ENCODE measurements at regions not wholly inside any gene's neighbourhood (a gene's known extent, or its start where the extent isn't known, plus 50 kb on each side); places are given as distances from the start of the nearest gene placed in this dataset.
"Not testable (repeated sequence)": the region's sequence is repeated elsewhere in the genome, so short reads cannot be mapped to it uniquely, and the experiment has no call there.

DNA sequence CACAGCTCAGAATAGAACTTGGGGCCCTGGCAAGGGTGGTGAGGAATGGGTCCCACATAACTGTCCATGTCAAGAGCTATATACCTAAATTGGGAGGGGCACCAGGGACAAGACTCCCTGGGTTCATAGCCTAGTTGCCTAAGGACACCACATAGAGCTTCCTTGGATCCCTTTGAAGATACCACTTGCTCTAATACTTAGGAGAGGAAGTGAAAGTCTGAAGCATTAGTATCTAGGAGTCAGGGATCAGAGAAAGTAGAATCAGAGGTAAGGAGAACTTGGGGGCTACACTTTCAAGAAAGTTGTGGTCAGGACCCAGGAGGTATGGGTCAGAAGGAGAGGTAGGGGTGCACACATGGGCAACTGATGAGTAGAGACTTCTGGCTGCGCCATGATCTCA is 318.2 kb upstream of the SLC39A10 start:
- no peak for DNase-seq

DNA sequence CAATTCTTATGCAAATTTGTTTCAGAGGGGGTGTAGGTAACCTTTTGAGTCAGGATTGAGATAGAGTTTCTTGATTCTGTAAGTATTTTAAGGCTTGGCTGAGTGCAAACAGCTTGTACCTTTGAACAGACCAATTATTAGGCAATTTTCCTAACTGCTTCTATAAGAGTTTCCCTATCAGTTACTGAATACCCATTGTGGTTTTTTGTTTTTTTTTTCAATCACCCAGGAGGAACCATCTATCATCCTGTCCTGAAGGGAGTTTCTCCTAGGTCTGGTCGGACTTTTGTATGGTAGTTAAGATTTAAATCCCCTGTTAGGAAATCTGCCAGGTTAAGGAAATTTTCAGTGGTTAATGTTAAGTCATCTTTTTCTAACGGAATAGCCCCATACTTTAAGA is 319.4 kb upstream of the SLC39A10 start:
- no peak for DNase-seq

DNA sequence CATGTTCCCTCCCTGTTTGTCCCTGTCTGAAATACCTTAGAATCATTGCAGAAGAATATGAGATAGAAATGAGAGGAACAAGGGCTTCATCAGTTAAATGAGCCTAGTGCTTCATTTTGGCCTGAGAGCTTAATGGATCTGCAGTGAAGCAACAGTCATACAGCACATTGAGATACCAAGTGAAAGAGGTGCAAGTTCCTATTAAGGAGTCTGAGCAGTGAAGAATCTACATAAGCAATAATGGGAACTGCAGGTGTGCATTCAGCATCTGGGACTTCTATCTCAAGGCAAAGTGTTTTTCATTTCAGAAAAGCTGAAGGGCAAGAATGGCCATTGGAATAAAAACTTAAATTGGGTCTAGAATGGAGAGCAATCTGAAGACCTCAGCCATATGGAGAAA is 323.2 kb upstream of the SLC39A10 start:
- DNase-seq = no peak

DNA sequence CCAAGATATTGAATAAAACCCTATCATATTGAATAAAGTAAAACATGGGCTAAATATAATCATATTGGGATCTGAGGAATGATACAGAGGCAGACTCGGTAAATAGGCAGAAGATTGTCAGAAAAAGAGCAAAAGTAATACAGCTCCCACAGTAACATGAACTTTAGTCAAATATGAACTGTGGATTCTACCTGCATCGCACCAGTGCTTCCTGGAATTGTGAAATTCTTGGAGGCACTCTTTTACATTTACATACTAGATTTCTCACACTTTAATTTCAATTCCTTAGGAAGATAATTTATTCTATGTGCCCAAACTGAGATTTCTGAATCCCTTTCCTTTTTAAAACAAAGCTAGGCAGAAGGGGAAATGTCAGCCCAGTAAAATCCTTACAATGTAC is 325.1 kb upstream of the SLC39A10 start:
- no peak for DNase-seq

DNA sequence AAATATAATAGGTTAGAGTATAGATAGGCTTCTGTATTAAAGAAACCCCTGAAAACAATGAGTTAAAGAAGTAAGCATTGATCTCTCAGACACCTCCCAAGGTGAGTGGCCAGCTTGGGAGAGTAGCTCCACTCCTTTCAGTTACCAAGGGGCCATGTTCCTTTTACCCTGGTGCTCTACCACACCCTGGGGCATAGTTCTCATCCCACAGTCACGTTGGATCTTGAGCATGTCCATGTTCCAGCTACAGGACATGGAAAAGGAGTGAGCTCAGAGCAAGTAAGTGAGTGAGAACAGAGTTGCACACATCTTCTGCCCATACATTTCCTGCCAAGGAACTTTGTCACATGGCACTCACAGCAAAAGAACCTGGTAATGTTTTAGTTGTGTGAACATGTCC is 325.9 kb upstream of the SLC39A10 start:
- DNase-seq = no peak

DNA sequence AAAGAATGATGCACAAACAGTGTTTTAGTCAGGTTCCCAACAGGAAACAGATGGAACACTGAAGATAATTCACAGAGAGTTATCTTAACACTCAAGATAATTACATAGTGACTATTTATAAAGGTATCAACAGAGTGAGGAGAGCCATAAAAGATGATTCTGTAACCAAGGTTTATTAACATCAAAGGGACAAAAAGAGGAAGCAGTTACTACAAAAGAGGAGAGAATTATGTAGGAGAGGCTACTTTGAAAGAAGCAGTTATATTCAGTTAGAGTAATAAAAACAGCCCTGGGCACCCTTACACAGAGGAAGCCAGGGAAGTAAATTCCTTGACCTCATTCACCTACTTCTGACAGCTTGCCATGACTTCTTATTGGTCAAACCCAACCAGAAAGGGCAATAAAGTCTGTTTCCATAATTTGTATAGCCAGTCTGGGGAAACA is 326.5 kb upstream of the SLC39A10 start:
- no peak for DNase-seq

DNA sequence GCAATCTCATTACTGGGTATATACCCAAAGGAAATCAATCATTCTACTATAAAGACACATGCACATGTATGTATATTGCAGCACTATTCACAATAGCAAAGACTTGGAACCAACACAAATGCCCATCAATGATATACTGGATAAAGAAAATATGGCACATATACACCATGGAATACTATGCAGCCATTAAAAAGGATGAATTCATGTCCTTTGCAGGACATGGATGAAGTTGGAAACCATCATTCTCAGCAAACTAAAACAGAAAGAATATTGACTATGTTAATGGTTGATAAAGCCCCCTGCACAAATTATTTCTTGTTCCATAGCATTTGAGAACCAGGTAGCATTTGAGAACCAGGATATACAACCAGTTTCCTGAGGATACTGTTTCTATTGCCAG is 327.2 kb upstream of the SLC39A10 start:
- not testable (repeated sequence) for DNase-seq

DNA sequence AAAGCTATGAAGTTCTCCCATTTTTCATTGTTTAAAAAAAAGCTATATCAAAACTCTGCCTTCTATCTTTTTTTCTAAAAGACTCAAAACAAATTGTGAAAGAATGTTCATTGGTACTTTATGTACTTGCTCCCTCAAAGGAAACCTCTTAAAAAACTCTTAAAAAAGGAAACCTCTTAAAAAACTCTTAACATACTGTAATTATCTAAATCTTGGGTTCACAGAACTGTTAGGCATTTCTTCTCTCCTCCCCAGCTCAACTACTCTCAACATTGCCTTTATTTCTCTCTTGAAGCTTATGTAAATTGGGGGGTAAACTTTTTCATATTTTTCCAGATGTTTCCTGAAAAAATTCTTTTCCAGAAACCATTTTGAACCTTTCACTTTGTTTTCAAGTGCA is 330.5 kb upstream of the SLC39A10 start:
- no peak for DNase-seq

DNA sequence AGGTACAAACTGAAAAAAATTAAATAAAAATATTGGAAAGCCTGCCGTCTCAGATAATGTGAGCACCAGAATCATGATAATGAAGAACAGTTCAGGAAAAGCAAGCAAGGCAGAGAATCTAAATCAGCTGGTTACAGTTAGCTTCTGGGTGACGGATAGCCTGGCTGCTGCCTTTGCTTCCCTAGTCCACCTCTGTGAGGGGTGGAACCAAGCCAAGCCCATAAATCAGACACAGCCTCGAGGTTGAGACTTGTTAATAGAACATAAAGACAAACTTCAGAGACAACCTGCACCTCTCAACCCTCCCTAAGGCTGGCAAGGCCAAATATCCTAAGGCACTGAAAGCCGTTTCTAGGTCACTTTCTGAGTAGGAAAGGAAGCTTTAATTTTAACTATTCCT is 334.7 kb upstream of the SLC39A10 start:
- no peak for DNase-seq

DNA sequence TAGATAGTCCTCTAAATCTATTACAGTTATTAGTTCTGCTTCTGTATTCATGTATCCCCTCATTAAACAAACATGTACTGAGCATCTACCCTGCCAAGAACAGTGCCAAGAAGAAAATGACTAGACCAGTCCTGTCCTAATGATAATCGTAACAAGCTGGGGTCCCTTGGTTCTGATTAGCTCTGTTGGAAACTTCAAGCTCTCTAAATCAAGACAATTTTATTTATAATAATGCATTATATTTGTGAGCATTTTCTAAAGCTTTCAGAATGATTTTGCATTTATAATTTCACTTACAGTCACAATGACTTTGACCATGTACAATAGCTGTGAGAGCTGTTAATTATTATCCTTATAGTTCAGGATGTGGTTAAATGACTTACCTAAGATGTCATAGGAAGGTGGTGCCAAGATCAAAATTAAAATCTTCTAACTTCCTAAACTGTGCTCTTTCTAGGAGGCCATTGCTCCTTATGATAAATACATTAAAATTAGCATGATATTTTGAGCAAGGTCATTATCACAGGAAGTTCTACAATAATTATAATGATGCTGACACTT is 336.5 kb upstream of the SLC39A10 start:
- DNase-seq = no peak

DNA sequence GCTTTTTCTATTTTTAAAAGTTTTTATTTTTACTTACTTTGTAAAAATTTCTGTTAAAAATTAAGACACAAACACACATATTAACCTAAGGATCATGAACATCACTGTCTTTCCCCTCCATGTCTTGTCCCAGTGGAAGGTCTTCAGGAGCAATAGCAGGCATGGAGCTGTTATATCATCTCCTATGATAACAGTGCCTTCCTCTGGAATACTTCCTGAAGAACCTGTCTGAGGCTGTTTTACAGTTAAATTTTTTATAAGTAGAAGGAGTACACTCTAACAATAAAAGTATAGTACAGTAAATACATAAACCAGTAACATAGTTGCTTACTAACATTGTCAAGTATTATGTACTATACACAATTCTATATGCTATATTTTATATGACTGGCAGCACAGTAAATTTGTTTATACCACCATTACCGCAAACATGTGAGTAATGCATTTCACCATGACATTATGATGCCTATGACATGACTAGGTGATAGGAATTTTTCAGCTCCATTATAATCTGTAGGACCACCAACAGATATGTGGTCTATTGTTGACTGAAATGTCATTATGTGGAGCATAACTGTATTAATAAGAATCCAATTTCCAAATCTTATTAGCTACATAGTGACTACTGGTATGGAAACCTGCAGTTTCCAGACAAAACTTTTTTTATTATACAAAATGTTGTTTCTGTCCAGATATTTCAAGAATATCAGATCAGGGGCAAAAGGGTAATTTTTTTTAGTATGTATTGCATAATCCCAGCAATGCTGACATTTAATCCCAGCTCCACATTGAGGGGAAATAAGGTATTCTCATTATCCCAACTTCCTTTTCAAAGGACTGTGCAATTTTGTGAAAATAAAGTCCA is 337.2 kb upstream of the SLC39A10 start:
- no peak for DNase-seq

DNA sequence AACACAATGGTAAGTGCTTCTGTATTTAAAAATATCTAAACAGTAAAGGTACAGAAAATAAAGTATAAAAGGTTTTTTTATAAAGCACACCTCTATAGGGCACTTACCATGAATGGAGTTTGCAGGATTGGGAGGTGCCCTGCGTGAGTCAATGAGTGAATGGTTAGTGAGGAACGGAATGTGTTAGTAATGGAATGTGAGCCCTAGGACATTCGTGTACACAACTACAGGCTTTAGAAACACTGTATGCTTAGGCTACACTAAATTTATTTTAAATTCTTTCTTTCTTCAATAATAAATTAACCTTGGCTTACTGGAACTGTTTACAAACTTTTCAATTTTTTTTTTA is 337.9 kb upstream of the SLC39A10 start:
- no peak for DNase-seq

DNA sequence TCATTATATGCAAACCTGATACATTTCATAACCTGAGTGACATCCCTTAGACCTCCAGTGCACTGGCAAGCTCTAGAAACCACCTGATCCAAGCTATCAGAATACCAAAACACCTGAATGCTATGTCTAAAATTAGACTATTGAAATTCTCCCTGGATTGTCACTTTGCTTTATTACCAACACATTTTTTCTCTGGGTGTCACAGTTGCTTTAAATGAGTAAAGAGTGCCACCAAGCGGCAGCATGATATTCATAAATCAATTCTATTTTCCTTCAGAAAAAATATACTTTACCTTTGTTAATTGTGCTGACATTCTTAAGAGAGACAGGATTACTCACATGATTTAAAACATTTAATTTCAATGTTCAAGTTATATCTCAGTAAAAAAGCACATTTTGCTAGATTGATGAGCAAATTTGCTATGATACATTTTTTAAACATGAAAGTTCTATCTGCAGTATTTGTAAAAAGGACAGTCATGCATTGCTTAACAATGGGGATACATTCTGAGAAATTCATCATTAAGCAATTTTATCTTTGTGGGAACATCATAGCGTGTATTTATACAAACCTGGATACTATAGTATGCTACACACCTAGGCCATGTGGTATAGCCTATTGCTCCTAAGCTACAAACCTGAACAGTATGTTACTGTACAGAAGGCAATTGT is 338.4 kb upstream of the SLC39A10 start:
- DNase-seq = peak; percentile 79

DNA sequence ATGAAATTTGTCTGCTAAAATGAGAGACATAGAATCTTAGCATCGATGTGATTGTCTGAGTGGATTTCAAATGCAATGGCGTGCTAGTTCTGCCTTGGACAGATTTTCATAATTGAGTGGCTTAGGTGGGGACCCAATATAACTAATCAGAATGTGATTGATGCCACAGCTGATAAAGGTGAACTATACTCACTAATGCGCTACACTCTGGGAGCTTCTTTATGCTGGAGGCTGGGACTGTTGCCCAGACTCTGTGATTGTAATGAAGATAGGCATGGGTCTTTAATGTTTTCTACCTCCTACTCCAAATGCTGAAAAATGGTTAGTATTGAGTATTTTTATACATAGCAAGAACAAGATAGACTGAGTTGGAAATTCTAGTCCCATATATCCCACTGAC is 339.5 kb upstream of the SLC39A10 start:
- no peak for DNase-seq

DNA sequence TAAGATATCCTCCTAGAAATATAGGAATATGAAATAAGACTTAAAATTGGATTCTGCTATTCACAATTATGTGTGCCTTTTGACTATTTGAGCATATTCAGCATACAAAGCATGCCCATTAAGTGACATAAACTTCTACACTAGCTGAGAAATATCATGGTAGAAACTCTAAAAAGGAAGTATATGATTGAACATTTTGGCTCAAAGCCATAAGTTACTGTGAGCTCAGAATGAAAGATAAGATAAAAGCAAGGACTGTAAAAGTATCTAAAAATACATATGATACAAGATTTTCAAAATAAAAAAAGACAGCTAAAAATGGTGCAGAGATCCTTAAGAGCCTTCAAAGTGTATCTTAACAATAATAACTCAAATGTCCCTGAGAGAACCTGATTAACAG is 340.5 kb upstream of the SLC39A10 start:
- DNase-seq = no peak

DNA sequence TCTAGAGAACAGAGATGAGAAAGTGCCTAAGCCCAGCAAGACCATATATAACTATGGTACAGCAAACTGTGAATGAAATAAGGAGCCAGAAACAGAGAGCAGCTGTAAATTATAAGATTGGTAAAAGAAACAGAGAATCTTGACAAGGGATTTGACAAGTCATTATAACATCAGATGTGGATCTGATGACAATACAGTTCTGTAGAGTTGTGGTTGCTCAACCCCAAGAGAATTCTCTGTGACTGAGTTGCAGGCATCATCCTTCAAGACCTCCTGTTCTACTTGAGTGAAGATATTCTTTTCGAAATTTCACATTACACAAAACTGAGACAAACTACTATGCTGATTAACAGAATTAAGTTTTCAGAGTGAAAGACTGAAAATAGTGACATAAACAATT is 343.1 kb upstream of the SLC39A10 start:
- no peak for DNase-seq

DNA sequence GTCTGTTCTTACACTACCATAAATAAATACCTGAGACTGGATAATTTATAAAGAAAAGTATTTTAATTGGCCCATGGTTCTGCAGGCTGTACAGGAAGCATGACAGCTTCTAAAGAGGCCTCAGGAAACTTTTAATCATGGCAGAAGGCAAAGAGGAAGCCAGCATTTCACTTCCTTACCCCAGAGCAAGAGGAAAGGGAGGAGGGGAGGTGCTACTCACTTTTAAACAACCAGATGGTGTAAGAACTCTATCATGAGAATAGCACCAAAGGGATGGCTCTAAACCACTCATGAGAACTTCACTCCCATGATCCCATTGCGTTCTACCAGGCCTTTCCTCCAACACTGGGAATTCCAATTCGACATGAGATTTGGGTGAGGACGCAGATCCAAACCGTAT is 344.4 kb upstream of the SLC39A10 start:
- no peak for DNase-seq

DNA sequence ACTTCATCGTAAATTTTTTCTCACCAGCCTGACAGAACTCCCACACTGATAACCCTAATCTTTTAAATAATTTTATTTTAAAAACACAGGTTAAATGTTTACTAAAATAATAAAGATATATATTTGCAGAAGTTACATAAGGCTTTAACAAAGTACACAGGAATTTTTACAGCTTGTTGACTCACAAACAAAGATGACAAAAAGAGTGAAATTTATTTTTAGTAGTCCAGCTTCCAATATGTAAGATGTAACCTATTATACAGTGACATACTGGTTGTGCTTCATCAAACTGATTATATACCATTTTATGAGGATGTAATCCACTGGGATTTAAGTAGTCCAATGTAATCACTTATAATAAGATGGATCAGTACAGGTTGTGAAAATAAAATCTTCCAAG is 348.9 kb upstream of the SLC39A10 start:
- no peak for DNase-seq

DNA sequence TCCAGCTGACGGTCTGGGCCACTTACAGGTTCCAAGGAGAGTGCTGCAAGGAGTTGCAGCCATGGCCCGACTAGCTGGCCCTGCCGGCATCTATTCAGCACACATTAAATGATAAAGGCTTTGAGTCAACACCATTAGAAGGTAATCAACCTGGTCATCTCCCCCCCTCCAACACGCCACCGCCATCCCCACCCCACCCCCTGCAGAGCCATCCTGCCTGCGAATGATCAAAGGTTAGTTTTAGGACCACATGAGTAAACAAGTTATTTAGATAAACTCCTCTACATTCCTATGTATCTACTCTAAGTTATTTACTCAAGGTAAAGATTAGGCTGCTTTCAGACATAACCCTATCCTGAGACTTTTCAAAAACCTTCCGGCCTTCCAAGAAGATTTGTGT is 349.3 kb upstream of the SLC39A10 start:
- no peak for DNase-seq

DNA sequence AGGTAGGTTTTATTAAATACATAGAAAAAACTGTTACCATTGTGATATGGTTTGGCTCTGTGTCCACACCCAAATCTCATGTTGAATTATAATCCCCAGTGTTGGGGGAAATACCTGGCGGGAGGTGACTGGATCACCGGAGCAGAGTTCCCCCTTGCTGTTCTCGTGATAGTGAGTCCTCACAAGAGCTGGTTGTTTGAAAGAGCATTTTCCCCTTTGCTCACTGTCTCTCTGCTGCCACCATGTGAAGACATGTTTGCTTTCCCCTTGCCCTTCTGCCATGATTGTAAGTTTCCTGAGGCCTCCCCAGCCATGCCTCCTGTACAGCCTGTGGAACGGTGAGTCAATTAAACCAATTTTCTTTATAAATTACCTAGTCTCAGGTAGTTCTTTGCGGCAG is 352.7 kb upstream of the SLC39A10 start:
- no peak for DNase-seq

DNA sequence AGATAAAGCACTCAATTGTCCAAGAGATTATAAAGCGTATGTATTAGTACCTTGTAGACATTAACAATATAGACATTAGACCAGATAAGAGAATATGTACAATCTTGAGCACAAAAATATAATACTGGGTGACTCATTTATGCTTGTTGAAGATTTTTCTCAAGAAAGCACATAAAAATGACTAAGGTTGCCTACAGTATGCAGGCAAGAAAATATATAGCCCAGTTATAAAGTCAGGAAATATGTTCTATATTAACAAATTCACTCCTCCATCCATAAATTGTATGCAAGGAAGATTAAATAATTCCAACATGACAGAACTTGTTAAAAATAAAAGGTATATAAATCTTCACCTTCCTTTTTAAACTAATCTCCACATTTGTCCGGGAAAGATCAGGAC is 356.4 kb upstream of the SLC39A10 start:
- no peak for DNase-seq

DNA sequence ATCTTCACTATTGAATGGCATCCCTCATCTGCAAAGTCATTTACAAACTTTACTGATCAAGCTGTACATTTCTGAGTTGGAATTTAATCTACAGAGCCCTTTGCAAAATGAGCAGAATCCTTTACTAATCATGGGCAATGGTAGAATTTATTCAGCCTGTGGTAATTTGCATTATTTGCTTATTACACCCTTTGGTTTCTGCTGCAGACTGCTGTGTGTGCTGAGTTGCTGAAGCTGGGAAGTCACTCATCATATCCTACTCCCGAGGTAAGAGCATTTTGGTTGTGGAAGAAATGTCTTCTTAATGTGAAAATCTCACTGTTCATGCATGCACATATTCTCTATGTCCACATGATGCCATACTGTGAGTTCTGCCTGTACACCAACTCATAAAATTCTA is 357.4 kb upstream of the SLC39A10 start:
- no peak for DNase-seq

DNA sequence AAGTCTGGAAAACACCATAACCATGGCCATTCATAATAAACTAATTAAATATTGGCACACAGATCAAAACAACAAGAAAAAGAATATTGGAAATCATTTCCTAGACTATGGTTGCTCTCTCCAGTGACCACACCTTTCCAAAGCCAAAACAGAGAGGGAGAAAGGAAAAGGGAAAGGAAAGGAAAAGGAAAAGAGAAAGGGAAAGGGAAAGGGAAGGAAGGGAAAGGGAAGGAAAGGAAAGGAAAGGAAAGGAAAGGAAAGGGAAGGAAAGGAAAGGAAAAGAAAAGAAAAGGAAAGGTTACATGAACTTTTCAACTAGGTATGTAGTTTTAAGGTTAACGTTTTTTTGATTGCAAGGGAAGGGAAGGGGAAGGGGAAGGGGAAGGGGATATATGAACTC is 360.5 kb upstream of the SLC39A10 start:
- no peak for DNase-seq

DNA sequence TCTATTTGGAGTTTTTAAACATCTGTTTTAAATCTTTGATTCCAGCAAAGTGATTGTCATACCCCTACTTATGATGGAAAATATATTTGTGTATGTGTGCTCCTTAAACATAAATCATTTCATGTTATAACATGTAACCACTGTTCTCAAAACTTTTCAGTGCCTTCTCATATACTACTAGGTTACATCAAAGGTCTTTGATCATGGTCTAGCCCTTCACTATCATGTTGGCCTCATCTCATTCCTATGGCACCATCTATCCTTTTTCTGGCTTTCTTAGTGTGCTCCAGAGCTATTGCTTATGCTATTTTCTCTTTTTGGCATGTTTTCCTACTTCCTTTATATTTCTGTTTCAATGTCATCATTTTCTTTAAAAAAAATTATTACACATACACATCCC is 367.9 kb upstream of the SLC39A10 start:
- no peak for DNase-seq

All from NCI-H1694 treated with DMSO at 0.1 percent for 48 hours (cell line).